H9 (cell line): ENCODE measurements at regions not wholly inside any gene's neighbourhood (a gene's known extent, or its start where the extent isn't known, plus 50 kb on each side); places are given as distances from the start of the nearest gene placed in this dataset.

ENCODE experiments used
- DNase-seq: peaks from one replicate; pipeline ENCODE4 v3.0.0-alpha.2; 2017
- H2AFZ ChIP-seq: one replicate; pipeline ENCODE4 v1.6.1; 2013; ENCODE audit warnings: mild to moderate bottlenecking, low read length, control low read depth, moderate library complexity
- H2AK5ac ChIP-seq: 2 replicates; pipeline ENCODE4 v1.6.1; 2013; ENCODE audit warnings: low read length, control low read depth, mixed read lengths; ENCODE audit not compliant: insufficient read length
- H2BK120ac ChIP-seq: one replicate; pipeline ENCODE4 v1.6.1; 2013; ENCODE audit warnings: low read depth, mild to moderate bottlenecking, low read length, control low read depth, inconsistent platforms; ENCODE audit not compliant: poor library complexity, severe bottlenecking
- H2BK12ac ChIP-seq: 2 replicates; pipeline ENCODE4 v1.6.1; 2013; ENCODE audit warnings: low read length, control low read depth, mixed read lengths, low read depth; ENCODE audit not compliant: insufficient read length
- H2BK15ac ChIP-seq: 2 replicates; pipeline ENCODE4 v1.6.1; 2013; ENCODE audit warnings: low read depth, low read length, control low read depth
- H2BK20ac ChIP-seq: one replicate; pipeline ENCODE4 v1.6.1; 2013; ENCODE audit warnings: low read depth, mild to moderate bottlenecking, low read length, control low read depth, inconsistent platforms; ENCODE audit not compliant: poor library complexity, severe bottlenecking
- H2BK5ac ChIP-seq: 2 replicates; pipeline ENCODE4 v1.6.1; 2013; ENCODE audit warnings: low read length, control low read depth, mixed read lengths; ENCODE audit not compliant: insufficient read length
- H3K14ac ChIP-seq: 2 replicates; pipeline ENCODE4 v1.6.1; 2013; ENCODE audit warnings: low read length, control low read depth; ENCODE audit not compliant: insufficient read depth
- H3K18ac ChIP-seq: 2 replicates; pipeline ENCODE4 v1.6.1; 2013; ENCODE audit warnings: low read depth, mild to moderate bottlenecking, mixed read lengths, low read length, control low read depth; ENCODE audit not compliant: insufficient read length
- H3K23ac ChIP-seq: 2 replicates; pipeline ENCODE4 v1.6.1; 2013; ENCODE audit warnings: low read length, control low read depth, mixed read lengths, low read depth; ENCODE audit not compliant: insufficient read length
- H3K23me2 ChIP-seq: 2 replicates; pipeline ENCODE4 v1.6.1; 2013; ENCODE audit warnings: low read depth, mild to moderate bottlenecking, mixed read lengths, low read length, control low read depth; ENCODE audit not compliant: insufficient read length, poor library complexity, severe bottlenecking
- H3K27ac ChIP-seq: 2 replicates; pipeline ENCODE4 v1.5.1; 2013; ENCODE audit warnings: low read length, control low read depth, mixed read lengths, low read depth; ENCODE audit not compliant: insufficient read length
- H3K27me3 ChIP-seq: 2 replicates; pipeline ENCODE4 v1.6.1; 2013; ENCODE audit warnings: low read length, control low read depth, inconsistent platforms; ENCODE audit not compliant: insufficient read depth
- H3K4ac ChIP-seq: 2 replicates; pipeline ENCODE4 v1.6.1; 2013; ENCODE audit warnings: low read depth, mild to moderate bottlenecking, control low read depth, inconsistent platforms, low read length, moderate library complexity
- H3K4me1 ChIP-seq: 2 replicates; pipeline ENCODE4 v1.6.1; 2013; ENCODE audit warnings: low read length, control low read depth, inconsistent platforms; ENCODE audit not compliant: insufficient read depth
- H3K4me2 ChIP-seq: 2 replicates; pipeline ENCODE4 v1.6.1; 2013; ENCODE audit warnings: low read length, control low read depth, mixed read lengths; ENCODE audit not compliant: insufficient read length, insufficient read depth
- H3K56ac ChIP-seq: 2 replicates; pipeline ENCODE4 v1.6.1; 2013; ENCODE audit warnings: low read depth, mild to moderate bottlenecking, mixed read lengths, low read length, control low read depth; ENCODE audit not compliant: insufficient read length
- H3K79me1 ChIP-seq: 2 replicates; pipeline ENCODE4 v1.6.1; 2013; ENCODE audit warnings: low read depth, mild to moderate bottlenecking, moderate library complexity, low read length, control low read depth, inconsistent platforms; ENCODE audit not compliant: insufficient read depth, poor library complexity, severe bottlenecking
- H3K79me2 ChIP-seq: 2 replicates; pipeline ENCODE4 v1.6.1; 2013; ENCODE audit warnings: low read length, control low read depth, inconsistent platforms; ENCODE audit not compliant: insufficient read depth
- H3K9ac ChIP-seq: 2 replicates; pipeline ENCODE4 v1.6.1; 2013; ENCODE audit warnings: low read length, control low read depth, mixed read lengths; ENCODE audit not compliant: insufficient read length; ENCODE audit errors: extremely low read depth
- H3K9me3 ChIP-seq: one replicate; pipeline ENCODE4 v1.6.1; 2013; ENCODE audit warnings: low read depth, low read length, inconsistent platforms; ENCODE audit not compliant: control insufficient read depth
- H3T11ph ChIP-seq: one replicate; pipeline ENCODE4 v1.6.1; 2013; ENCODE audit warnings: mild to moderate bottlenecking, low read length, control low read depth, inconsistent platforms
- H4K20me1 ChIP-seq: one replicate; pipeline ENCODE4 v1.6.1; 2013; ENCODE audit not compliant: control insufficient read depth, insufficient read length, insufficient read depth
- H4K5ac ChIP-seq: 2 replicates; pipeline ENCODE4 v1.6.1; 2013; ENCODE audit warnings: low read depth, mild to moderate bottlenecking, mixed read lengths, low read length, control low read depth; ENCODE audit not compliant: insufficient read length
- H4K8ac ChIP-seq: replicated peaks from 2 replicates; pipeline ENCODE4 v1.6.1; 2013; ENCODE audit warnings: low read length, control low read depth, mixed read lengths, low read depth; ENCODE audit not compliant: insufficient read length
- H4K91ac ChIP-seq: 2 replicates; pipeline ENCODE4 v1.6.1; 2013; ENCODE audit warnings: low read depth, mild to moderate bottlenecking, moderate library complexity, mixed read lengths, low read length, control low read depth; ENCODE audit not compliant: insufficient read length
- H3K27ac Mint-ChIP-seq, 3 experiments: 2 replicates in 2 of 3; 3 replicates in 1 of 3; pipeline ENCODE4 v1.8.0; 2020 to 2021; ENCODE audit warnings: mixed read lengths in 3 of 3, mild to moderate bottlenecking in 1 of 3, moderate library complexity in 1 of 3
- H3K27me3 Mint-ChIP-seq: 2 replicates; pipeline ENCODE4 v1.8.0; 2021; ENCODE audit warnings: low read depth, mild to moderate bottlenecking, moderate library complexity, mixed read lengths
- H3K36me3 Mint-ChIP-seq, 3 experiments: 2 replicates in 2 of 3; 3 replicates in 1 of 3; pipeline ENCODE4 v1.8.0; 2020 to 2021; ENCODE audit warnings: low read depth in 3 of 3, mixed read lengths in 3 of 3; ENCODE audit not compliant: insufficient read depth in 1 of 3
- H3K4me1 Mint-ChIP-seq, 2 experiments: 2 replicates each; pipeline ENCODE4 v1.8.0; 2020; ENCODE audit warnings: mixed read lengths in 2 of 2
- H3K4me3 Mint-ChIP-seq, 2 experiments: 2 replicates in 1 of 2; 3 replicates in 1 of 2; pipeline ENCODE4 v1.8.0; 2020 to 2021; ENCODE audit warnings: mild to moderate bottlenecking in 2 of 2, mixed read lengths in 2 of 2, moderate library complexity in 1 of 2
- H3K9me3 Mint-ChIP-seq, 2 experiments: 2 replicates in 1 of 2; 3 replicates in 1 of 2; pipeline ENCODE4 v1.8.0; 2020; ENCODE audit warnings: mild to moderate bottlenecking in 2 of 2, mixed read lengths in 2 of 2, moderate library complexity in 1 of 2
- CTCF ChIP-seq: fragments of 200-600 bp; sonication (generic); conservative IDR thresholded peaks from 3 replicates; pipeline ENCODE4 v1.8.0; 2021; ENCODE audit warnings: antibody characterized with exemption, mild to moderate bottlenecking
- WGBS: extraction: QIAGEN DNeasy Blood & Tissue Kit; methylation state at CpG from one replicate; pipeline ENCODE4 v1.1.7; 2013; ENCODE audit warnings: missing lambda C conversion rate, low lambda C conversion rate, mixed read lengths; ENCODE audit not compliant: insufficient read length; ENCODE audit errors: extremely low coverage; 5-methylcytosine and 5-hydroxymethylcytosine counted together

- no peaks in the 10 kb centered on the region for H3K27me3 ChIP-seq
- H2BK20ac ChIP-seq: no peak overlapping the region
- no CpG with 5 or more reads among the region's 6 CpGs for WGBS
- no peak overlapping the region for H4K91ac ChIP-seq
- H3T11ph ChIP-seq: no peak overlapping the region
- H2BK15ac ChIP-seq: no peak overlapping the region
- H3K4ac ChIP-seq: no peak overlapping the region
- no peak overlapping the region for H3K27ac ChIP-seq
- no peak overlapping the region for H3K56ac ChIP-seq
- no peak overlapping the region for H3K23ac ChIP-seq
- no peak overlapping the region for H3K9ac ChIP-seq
- H4K20me1 ChIP-seq: no peaks in the 10 kb centered on the region
- H3K4me1 ChIP-seq: no peaks in the 10 kb centered on the region
- no peaks in the 10 kb centered on the region for H3K9me3 ChIP-seq
- no peak overlapping the region for H2BK120ac ChIP-seq
- H3K23me2 ChIP-seq: no peaks in the 10 kb centered on the region
- H2AK5ac ChIP-seq: no peak overlapping the region
- Mint-ChIP-seq H3K4me3 (no peak overlapping the region), H3K27me3 (no peaks in the 10 kb centered on the region; the same call in 1 of the 2 replicates), H3K4me1 (no peaks in the 10 kb centered on the region; a peak in 1 of 4 replicates), H3K36me3 (peaks cover 0 to 10% (median 2%) of the 10 kb centered on the region in 3 experiments; a peak in 4 of 7 replicates), H3K27ac (no peak overlapping the region; a peak in 1 of 7 replicates), H3K9me3 (peaks cover 5 to 8% of the 10 kb centered on the region in 2 experiments; a peak in 3 of 5 replicates)
- H2AFZ ChIP-seq: no peak overlapping the region
- H4K5ac ChIP-seq: no peak overlapping the region
- no peak overlapping the region for H2BK12ac ChIP-seq
- no peaks in the 10 kb centered on the region for H3K79me2 ChIP-seq
- no peak overlapping the region for H3K4me2 ChIP-seq
- no peak for TF ChIP-seq CTCF
- no peak overlapping the region for H3K14ac ChIP-seq
- no peaks in the 10 kb centered on the region for H3K79me1 ChIP-seq
- H3K18ac ChIP-seq: no peak overlapping the region
- H4K8ac ChIP-seq: no peak overlapping the region
- no peak for DNase-seq
- H2BK5ac ChIP-seq: no peak overlapping the region
Measured at GRCh38 chr2:4454907-4455306, 751.5 kb downstream of the DCDC2C start.
